ENCODE measurements at regions not wholly inside any gene's neighbourhood (a gene's known extent, or its start where the extent isn't known, plus 50 kb on each side); places are given as distances from the start of the nearest gene placed in this dataset.

- TF ChIP-seq CTCF (IDR thresholded peaks at IDR 0.05; ENCODE audit: low read depth, low read length, poor library complexity, severe bottlenecking), result no peak
- no peak for TF ChIP-seq EZH2phosphoT487 (IDR thresholded peaks at IDR 0.05; ENCODE audit: borderline replicate concordance, low read length)
Measured at GRCh38 chr9:107973451-107973850, 483.9 kb upstream of the KLF4 start.
